GM19043 (cell line): ENCODE measurements at regions not wholly inside any gene's neighbourhood (a gene's known extent, or its start where the extent isn't known, plus 50 kb on each side); places are given as distances from the start of the nearest gene placed in this dataset.
"Not testable (repeated sequence)": the region's sequence is repeated elsewhere in the genome, so short reads cannot be mapped to it uniquely, and the experiment has no call there.

ENCODE experiments used
- ATAC-seq: cut with Tn5 transposase; IDR thresholded peaks from one replicate; pipeline ENCODE4 v1.9.1; 2021; ENCODE audit warnings: low read depth; ENCODE audit not compliant: unreplicated experiment

DNA sequence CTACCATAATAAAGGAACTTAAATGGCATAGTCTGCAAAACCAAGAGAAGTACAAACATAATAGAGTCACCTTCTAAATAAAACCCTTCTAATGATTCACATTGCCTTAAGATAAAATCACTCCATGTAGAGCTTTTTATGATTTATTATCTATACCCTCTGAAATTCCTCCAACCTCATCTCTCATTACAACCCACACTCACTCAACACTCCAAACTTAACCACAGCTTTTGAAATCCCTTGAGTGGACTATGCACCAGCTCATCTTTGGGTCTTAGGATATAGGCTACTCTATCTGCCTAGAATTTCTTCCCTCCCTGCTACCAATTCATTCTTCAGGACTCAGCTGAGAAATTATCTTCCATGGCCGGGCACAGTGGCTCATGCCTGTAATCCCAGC lies 122.5 kb downstream of the CETN3 start:
- ATAC-seq = no peak

- no peak for ATAC-seq
Measured at GRCh38 chr5:90285581-90285980, 124.0 kb downstream of the CETN3 start.

DNA sequence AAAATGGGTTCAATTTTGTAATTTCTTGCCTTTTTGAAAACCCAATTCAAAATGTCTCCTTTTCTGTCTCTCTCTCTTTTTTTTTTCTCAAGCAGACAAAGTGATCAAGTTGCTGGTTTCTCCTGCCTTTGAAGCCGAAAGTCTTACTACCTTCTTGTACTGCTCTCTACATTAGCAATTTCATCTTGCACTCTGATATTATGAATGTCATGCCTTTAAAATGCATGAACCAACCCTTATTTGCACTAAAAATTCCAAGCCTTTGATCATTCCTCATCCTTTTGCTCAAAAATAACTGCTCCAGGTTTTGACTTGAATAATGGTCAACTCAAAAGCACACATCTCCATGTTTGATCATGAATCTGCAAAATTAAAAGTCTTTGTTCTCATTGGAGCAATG lies 125.2 kb downstream of the CETN3 start:
- ATAC-seq = no peak

- ATAC-seq = no peak
Measured at GRCh38 chr5:90279091-90279490, 130.5 kb downstream of the CETN3 start.

DNA sequence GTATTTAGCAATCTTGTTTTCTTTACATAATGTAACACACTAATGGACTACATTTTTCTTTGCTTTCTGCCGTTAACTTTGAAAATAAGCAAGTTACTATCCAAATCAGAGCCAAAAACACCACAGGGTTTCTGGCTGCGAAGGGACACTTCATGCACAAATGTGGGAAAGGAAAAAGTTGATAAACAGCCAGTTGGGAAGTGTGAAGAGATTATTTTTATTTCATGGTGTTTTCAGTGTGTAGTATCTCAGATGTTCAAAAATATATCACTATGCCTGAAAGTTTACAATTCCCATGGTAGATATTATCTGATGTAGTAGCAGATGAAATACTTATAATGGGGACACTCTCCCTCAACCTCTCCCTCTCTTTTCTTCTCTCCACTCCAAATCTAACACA lies 135.3 kb downstream of the CETN3 start:
- ATAC-seq = no peak

DNA sequence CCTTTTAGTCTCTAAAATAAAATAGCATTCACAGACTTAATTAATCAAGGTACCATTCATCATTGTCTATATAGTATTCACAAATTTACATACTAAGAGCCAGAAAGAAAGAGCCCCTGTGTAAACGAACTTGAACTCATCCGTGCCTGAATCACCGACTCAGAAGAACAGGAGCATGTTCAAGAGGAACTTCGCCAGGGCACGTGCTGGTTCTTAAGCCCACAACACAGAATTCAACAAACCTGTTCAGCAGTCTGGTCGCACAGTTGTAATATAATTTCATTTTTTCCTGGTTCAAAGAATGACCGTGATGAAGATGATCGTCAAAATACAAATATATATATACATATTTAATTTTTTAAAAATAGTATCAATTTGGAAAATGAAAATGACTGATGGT lies 141.9 kb downstream of the CETN3 start:
- no peak for ATAC-seq

GRCh38 chr5:90265545-90265857 lies 144.1 kb downstream of the CETN3 start:
- no peak for ATAC-seq

GRCh38 chr5:90264689-90265544 lies 144.6 kb downstream of the CETN3 start:
- ATAC-seq = peak; percentile 64

- ATAC-seq = no peak
Measured at GRCh38 chr5:90263102-90263820, 146.3 kb downstream of the CETN3 start.

DNA sequence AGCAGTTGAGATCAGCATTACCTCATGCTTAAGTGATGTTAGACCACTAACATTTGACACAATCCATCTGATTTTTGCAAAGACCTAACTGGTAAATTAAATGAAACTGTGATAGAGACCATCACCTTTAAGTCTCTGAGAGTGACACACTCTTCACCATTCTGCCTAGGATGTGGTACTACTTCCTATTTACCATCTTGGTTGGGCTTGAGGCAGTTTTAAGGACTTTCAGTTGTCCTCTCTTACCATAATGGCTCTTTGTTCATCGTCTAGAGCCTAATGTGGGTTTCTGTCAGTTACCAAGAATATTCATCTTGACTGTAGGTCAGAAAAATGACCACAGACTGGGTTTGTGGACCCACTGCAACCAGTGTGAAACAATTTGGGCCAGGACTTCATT lies 158.1 kb downstream of the CETN3 start:
- no peak for ATAC-seq

GRCh38 chr5:90248640-90249039 lies 160.9 kb downstream of the CETN3 start:
- ATAC-seq = no peak

DNA sequence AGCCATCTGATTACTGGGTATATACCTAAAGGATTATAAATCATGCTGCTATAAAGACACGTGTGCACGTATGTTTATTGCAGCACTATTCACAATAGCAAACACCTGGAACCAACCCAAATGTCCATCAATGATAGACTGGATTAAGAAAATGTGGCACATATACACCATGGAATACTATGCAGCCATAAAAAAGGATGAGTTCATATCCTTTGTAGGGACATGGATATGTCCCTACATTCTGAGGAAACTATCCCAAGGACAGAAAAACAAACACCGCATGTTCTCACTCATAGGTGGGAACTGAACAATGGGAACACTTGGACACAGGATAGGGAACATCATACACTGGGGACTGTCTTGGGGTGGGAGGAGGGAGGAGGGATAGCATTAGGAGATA lies 165.7 kb downstream of the CETN3 start:
- not testable (repeated sequence) for ATAC-seq

GRCh38 chr5:90233476-90233875 lies 176.1 kb downstream of the CETN3 start:
- ATAC-seq = no peak

GRCh38 chr5:90231688-90232087 lies 177.9 kb downstream of the CETN3 start:
- no peak for ATAC-seq

DNA sequence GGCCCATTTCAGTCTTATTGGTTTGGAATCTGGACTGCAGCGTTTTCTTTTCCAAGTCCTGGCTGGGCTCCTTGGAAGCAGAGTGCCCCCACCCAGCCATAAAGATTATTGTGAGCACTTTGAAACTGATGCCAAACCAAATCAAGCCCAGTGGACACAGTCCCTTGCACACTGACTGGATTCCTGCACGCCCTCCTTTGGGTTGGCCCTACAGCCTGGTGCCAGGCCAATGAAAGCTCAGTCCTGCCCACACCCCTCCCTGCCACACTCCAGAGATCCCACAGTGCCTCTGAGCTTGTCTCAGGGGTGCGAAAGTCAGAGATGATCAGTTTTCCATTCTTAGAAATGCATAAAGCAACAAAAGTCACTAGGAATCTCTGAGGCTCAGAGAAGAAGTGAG lies 181.9 kb downstream of the CETN3 start:
- ATAC-seq = no peak

DNA sequence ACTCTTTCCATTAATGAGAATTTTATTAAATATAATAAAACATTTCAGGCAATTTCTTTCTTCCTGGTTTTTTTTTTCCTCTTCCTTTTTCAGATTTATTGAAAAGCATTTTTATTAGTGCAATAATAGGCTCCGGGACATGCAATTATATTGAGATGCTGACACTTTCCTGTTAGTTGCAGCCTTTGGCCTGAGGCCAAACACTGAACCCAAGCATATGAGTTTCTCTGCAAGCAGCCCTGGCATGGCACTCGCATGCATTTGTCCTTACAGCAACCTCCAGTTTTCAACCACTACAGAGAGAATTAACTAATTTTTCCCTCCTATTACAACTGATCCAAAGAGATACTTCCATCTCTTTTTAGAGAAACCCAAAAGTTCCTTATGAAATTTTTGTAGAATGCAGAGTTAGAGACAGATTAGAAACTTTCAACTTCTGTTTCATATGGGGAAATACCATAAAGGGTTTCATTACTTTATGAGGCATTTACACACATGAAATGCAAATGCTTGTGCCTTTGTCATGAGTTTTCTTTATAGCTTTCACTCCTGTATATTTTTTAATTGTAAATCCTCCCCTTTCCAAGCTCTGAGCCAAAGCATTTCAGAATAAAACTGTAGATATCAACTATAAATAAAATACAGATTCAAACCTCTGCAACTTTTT lies 183.0 kb downstream of the CETN3 start:
- ATAC-seq = no peak

DNA sequence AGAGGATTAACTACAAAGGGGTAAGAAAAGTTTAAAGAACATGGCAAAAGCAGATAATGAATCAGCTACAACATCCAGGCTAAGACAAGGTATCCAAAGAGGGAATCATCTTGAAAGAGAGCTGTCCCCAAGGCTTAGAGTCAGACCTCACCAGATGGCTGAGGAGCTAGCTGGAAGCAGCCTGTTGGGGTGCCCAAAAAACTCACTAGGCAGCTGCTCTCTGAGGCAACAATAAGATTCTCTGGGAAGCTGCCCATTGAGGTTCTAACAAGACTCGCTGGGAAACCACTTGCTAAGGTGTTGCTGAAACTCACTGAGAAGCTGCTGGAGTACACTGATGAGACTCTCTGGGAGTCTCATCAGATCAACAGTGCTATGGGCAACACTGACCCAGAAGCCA lies 185.2 kb downstream of the CETN3 start:
- no peak for ATAC-seq

- no peak for ATAC-seq
Measured at GRCh38 chr5:90223756-90224155, 185.8 kb downstream of the CETN3 start.

DNA sequence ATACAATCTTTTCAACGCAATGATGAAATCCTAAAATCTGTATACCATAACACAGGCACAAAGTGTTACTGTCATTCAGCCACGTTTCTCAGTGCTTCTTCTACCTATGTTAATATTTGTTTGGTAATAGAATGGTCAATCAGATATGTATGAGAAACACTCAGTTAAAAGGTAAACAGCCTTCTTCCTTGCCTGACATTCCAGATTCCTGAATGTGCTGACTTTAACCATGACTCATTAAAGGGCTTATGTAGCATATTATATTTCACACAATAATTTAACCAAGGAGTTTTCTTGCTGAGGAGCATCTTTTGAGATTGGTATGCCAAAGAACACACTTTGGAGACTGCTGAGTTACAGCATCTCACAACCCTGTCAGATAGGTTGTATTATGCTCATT lies 187.6 kb downstream of the CETN3 start:
- ATAC-seq = no peak

GRCh38 chr5:90220554-90220953 lies 189.0 kb downstream of the CETN3 start:
- no peak for ATAC-seq

- ATAC-seq = no peak
Measured at GRCh38 chr5:90214991-90215390, 194.6 kb downstream of the CETN3 start.

GRCh38 chr5:90208323-90208722 lies 201.2 kb downstream of the CETN3 start:
- ATAC-seq = not testable (repeated sequence)
